ENCODE measurements at regions not wholly inside any gene's neighbourhood (a gene's known extent, or its start where the extent isn't known, plus 50 kb on each side); places are given as distances from the start of the nearest gene placed in this dataset.

DNA sequence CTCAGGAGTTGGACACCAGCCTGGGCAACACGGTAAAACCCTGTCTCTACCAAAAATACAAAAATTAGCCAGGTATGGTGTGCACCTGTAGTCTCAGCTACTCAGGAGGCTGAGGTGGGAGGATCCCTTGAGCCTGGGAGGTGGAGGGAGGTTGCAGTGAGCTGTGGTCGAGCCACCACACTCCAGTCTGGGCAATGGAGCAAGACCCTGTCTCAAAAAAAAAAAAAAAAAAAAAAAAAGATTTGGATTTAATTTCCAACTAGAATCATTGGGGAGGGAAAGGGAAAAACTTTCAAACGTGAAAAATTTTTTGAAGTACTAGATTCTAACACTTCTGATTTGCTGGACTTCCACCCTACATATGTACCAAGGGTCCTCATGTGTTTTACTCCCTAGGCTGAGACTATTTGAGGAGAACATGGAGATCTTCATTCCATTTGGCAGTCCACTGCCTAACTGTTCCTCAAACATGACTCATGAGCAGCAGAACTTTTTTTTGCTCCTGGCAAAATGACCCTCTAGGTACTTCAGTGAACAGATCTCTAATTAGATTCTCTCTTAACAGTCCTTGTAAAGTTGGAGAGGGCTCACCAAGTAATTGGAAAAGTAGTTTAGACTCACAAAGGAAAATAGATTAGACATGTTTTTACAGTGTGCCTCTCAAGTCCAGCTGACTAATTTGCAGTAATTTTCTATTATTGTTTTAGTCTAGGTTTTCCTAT is 267.6 kb downstream of the METTL4 start:
- peaks cover 7% of the 10 kb centered on the region for H3K27me3 Mint-ChIP-seq
- no peak for TF ChIP-seq CTCF (conservative IDR thresholded peaks at IDR 0.05)
- H3K4me3 Mint-ChIP-seq, result no peak overlapping the region
- no peak for DNase-seq (ENCODE audit: extremely low spot score, unreplicated experiment)
- peaks cover 6% of the 10 kb centered on the region for H3K4me1 Mint-ChIP-seq (ENCODE audit: unreplicated experiment)
- no peaks in the 10 kb centered on the region for H3K9me3 Mint-ChIP-seq
- no peak overlapping the region for H3K27ac Mint-ChIP-seq
- H3K36me3 Mint-ChIP-seq, result no peaks in the 10 kb centered on the region

GRCh38 chr18:2304378-2305175 is 266.7 kb downstream of the METTL4 start:
- no peak for DNase-seq (ENCODE audit: extremely low spot score, unreplicated experiment)
- Mint-ChIP-seq H3K9me3 (no peaks in the 10 kb centered on the region), H3K27ac (peak overlapping the region; percentile 64), H3K27me3 (peaks cover 10% of the 10 kb centered on the region), H3K4me3 (no peak overlapping the region), H3K36me3 (no peaks in the 10 kb centered on the region), H3K4me1 (ENCODE audit: unreplicated experiment) (peaks cover 6% of the 10 kb centered on the region)
- TF ChIP-seq CTCF (conservative IDR thresholded peaks at IDR 0.05), result no peak

DNA sequence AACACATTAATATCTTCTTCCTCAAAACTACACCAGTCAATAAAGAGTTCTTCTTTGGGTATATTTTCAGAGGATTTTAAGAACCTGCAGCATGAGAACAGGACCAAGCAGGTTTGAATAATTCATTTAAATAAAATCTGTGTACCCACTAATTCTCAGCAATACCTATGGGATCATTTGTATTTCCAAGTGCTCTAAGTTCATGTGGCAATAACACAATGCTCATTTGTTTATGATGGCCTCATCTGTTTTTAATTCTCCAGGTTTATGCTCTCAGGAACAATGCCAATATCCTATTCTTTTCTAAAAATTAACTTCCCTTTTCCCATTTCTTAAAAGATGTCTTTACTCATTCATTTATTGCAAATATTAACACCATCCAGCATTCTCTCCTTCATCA is 264.7 kb downstream of the METTL4 start:
- Mint-ChIP-seq H3K9me3 (no peaks in the 10 kb centered on the region), H3K27ac (no peak overlapping the region), H3K4me1 (ENCODE audit: unreplicated experiment) (peaks cover 6% of the 10 kb centered on the region), H3K36me3 (no peaks in the 10 kb centered on the region), H3K4me3 (no peak overlapping the region), H3K27me3 (peaks cover 10% of the 10 kb centered on the region)
- TF ChIP-seq CTCF (conservative IDR thresholded peaks at IDR 0.05), result no peak
- no peak for DNase-seq (ENCODE audit: extremely low spot score, unreplicated experiment)

- no peak for DNase-seq (ENCODE audit: extremely low spot score, unreplicated experiment)
- H3K4me1 Mint-ChIP-seq (ENCODE audit: unreplicated experiment), result no peaks in the 10 kb centered on the region
- H3K27me3 Mint-ChIP-seq, result peaks cover 14% of the 10 kb centered on the region
- no peaks in the 10 kb centered on the region for H3K9me3 Mint-ChIP-seq
- no peak overlapping the region for H3K27ac Mint-ChIP-seq
- no peak for TF ChIP-seq CTCF (conservative IDR thresholded peaks at IDR 0.05)
- H3K4me3 Mint-ChIP-seq, result no peak overlapping the region
- no peaks in the 10 kb centered on the region for H3K36me3 Mint-ChIP-seq
These were observed 260.4 kb downstream of the METTL4 start for GRCh38 chr18:2310886-2311285.

DNA sequence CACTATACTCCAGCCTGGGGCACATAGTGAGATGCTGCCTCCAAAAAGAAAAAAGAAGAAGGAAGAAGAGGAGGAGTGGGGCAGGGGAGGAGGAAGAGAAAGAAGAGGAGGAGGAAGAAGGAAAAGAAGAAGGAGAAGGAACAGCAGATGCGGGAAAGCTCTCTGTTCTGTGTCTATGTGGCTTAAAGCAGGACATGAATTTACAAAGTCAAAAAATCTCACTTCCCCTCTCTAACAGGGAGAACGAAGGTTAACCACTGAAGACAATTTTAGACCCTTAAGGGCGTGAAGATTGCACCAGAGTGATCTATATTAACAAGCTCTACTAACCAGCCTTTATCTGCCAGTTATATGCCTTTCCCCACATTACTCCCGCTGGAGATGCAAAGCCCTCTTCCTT is 258.9 kb downstream of the METTL4 start:
- H3K9me3 Mint-ChIP-seq, result no peaks in the 10 kb centered on the region
- DNase-seq (ENCODE audit: extremely low spot score, unreplicated experiment), result no peak
- TF ChIP-seq CTCF (conservative IDR thresholded peaks at IDR 0.05), result no peak
- H3K4me3 Mint-ChIP-seq, result no peak overlapping the region
- peaks cover 14% of the 10 kb centered on the region for H3K27me3 Mint-ChIP-seq
- no peaks in the 10 kb centered on the region for H3K36me3 Mint-ChIP-seq
- H3K4me1 Mint-ChIP-seq (ENCODE audit: unreplicated experiment), result no peaks in the 10 kb centered on the region
- H3K27ac Mint-ChIP-seq, result no peak overlapping the region
